VCaP (cell line): ENCODE measurements at regions not wholly inside any gene's neighbourhood (a gene's known extent, or its start where the extent isn't known, plus 50 kb on each side); places are given as distances from the start of the nearest gene placed in this dataset.
A peak's percentile ranks its signal among the peaks of the same experiment; 100 is the strongest.

ENCODE experiments used
- H3K27ac ChIP-seq: fragments of 450-650 bp; 2 replicates; pipeline ENCODE4 v1.5.1; 2017
- CTCF ChIP-seq: fragments of 450-650 bp; conservative IDR thresholded peaks from 2 replicates; pipeline ENCODE4 v1.5.1; 2017; ENCODE audit warnings: mild to moderate bottlenecking, moderate library complexity

DNA sequence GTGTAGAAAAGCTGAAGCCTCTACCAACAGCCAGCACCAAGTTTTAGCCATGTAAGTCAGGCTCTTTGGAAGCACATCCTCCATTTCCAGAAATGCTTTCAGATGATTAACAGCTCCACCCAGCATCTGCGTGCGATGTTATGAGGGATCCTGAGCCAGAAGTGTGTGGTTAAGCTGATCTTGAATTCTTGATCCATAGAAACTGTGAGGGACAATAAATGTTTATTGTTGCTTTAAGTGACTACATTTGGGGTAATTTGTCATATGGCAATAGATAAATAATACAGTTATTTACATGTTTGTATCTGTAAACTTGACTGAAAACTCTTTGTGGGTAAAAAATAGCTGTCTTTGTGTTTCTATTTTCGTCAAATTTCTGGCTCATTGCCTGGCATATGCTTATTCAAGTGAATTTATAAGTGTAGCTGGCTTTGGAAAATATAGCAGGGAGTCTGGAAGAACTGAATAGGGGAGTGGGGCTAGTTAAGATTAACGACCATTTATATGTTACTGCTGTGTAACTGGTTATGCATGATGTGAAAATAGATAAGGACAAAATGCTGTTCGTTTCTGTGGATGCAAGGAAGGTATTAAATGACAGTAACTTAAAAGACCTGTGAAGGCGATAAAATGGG, 234.1 kb downstream of the LRRC70 start:
- peak overlapping the region; percentile 71 for H3K27ac ChIP-seq
- no peak for TF ChIP-seq CTCF

- peak overlapping the region; percentile 27; the same call in 1 of the 2 replicates for H3K27ac ChIP-seq
Observed at GRCh38 chr5:62804819-62805218, 226.2 kb downstream of the LRRC70 start.

GRCh38 chr5:62795926-62796325, 217.3 kb downstream of the LRRC70 start:
- H3K27ac ChIP-seq = no peak overlapping the region
- TF ChIP-seq CTCF = no peak

DNA sequence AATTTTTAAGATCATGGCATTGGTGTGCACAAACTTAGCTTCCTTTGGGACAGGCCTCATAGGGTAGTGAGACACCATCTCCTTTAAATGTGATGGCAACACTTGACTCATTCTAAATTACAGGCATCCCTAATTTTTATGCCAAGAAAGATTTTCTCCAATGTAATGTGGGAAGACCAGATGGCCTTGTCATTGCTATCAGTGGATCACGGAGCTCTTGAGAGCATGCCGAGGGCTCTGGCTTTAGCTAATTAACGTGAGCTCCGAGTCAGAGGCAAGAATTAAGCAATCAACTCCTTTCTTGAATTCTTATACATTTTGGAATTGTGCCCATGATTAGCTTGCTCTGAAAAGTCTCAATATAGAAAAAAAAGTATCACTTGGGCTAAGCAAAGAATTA, 215.8 kb downstream of the LRRC70 start:
- TF ChIP-seq CTCF = no peak
- no peak overlapping the region for H3K27ac ChIP-seq

- peak; percentile 84 for TF ChIP-seq CTCF
- no peak overlapping the region for H3K27ac ChIP-seq
Observed at GRCh38 chr5:62791059-62791458, 212.4 kb downstream of the LRRC70 start.

GRCh38 chr5:62790348-62790747, 211.7 kb downstream of the LRRC70 start:
- H3K27ac ChIP-seq = no peak overlapping the region
- TF ChIP-seq CTCF = no peak

DNA sequence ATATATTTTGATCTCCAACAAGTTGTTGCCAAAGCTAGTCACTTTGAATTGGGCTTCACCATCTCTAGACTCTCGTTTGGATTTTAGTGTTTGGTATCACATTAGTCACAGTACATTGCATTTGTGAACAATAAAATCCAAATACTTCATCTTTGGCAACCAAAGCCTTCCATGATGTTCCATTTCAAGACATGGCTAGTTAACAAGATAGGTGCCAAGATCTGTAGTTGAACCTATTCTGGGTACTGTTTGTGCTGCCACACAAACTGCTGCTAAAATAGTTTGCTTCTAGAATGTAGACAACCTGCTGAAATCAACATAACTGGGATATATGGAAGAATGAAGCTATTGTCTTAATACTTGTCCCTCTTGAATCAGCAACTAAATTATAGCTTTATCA, 207.5 kb downstream of the LRRC70 start:
- no peak for TF ChIP-seq CTCF
- H3K27ac ChIP-seq = no peak overlapping the region

DNA sequence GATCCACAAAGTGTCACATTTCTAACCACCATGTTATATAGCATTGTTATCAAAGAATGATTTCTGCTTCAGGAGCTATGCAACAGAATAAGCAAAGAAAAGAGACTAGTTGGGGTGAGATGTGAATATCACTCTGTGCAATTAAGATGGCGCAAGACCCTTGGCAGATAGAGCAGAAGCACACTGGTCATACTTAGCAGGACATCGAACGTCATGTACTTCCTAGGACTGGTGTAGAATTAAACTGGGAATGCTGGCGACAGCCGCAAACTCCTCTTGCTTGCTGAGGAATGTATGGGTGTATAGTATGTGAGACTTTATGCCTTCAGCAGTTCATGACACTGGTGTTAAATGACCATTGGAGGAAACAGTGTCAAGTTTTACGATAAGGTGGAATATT, 207.0 kb downstream of the LRRC70 start:
- no peak for TF ChIP-seq CTCF
- H3K27ac ChIP-seq = no peak overlapping the region
